ENCODE measurements at regions not wholly inside any gene's neighbourhood (a gene's known extent, or its start where the extent isn't known, plus 50 kb on each side); places are given as distances from the start of the nearest gene placed in this dataset.
A peak's percentile ranks its signal among the peaks of the same experiment; 100 is the strongest.

GRCh38 chr3:59480486-59480995, 430.7 kb upstream of the CFAP20DC start:
- H3K27ac ChIP-seq (ENCODE audit: low read depth, low read length): no peak overlapping the region
- peak; percentile 66 for DNase-seq (ENCODE audit: low read depth)
- no peak overlapping the region for H3K9ac ChIP-seq (ENCODE audit: low read length)
- no peaks in the 10 kb centered on the region for H3K36me3 Mint-ChIP-seq (ENCODE audit: low read depth, unreplicated experiment)
- H3K9me3 ChIP-seq (ENCODE audit: insufficient read depth, low read depth, low read length): no peaks in the 10 kb centered on the region
- no peaks in the 10 kb centered on the region for H3K79me2 ChIP-seq (ENCODE audit: insufficient read depth, low read length)
- no peaks in the 10 kb centered on the region for H3K36me3 ChIP-seq (ENCODE audit: insufficient read depth, low read length)
- H3K4me2 ChIP-seq (ENCODE audit: low read length): peak overlapping the region; percentile 61
- no peak overlapping the region for H3K4me3 Mint-ChIP-seq (ENCODE audit: unreplicated experiment)
- H3K4me1 Mint-ChIP-seq (ENCODE audit: low read depth, unreplicated experiment): peaks cover 31% of the 10 kb centered on the region
- H3K9me3 Mint-ChIP-seq (ENCODE audit: unreplicated experiment): peaks cover 3% of the 10 kb centered on the region
- no peaks in the 10 kb centered on the region for H3K27me3 ChIP-seq (ENCODE audit: insufficient read depth, low read length)
- H3K27me3 Mint-ChIP-seq (ENCODE audit: low read depth, unreplicated experiment): peaks cover 3% of the 10 kb centered on the region
- H2AFZ ChIP-seq (ENCODE audit: low read depth, low read length): no peak overlapping the region
- H4K20me1 ChIP-seq (ENCODE audit: insufficient read depth, low read length): no peaks in the 10 kb centered on the region
- peaks cover 20% of the 10 kb centered on the region for H3K4me1 ChIP-seq (ENCODE audit: insufficient read depth, low read length)
- peak overlapping the region; percentile 76 for H3K27ac Mint-ChIP-seq (ENCODE audit: unreplicated experiment)
- no peak for TF ChIP-seq EZH2 (IDR thresholded peaks at IDR 0.05; ENCODE audit: insufficient read depth, low read length)
- no peak for TF ChIP-seq CTCF (IDR thresholded peaks at IDR 0.05; ENCODE audit: insufficient read depth, low read depth, low read length)
- H3K4me3 ChIP-seq (ENCODE audit: insufficient read depth, low read depth, low read length): no peak overlapping the region
- peak; percentile 34 for FAIRE-seq

GRCh38 chr3:59473636-59474035, 423.8 kb upstream of the CFAP20DC start:
- Histone ChIP-seq H3K27ac (ENCODE audit: low read depth, low read length) (no peak overlapping the region), H2AFZ (ENCODE audit: low read depth, low read length) (no peak overlapping the region), H3K4me1 (ENCODE audit: insufficient read depth, low read length) (no peaks in the 10 kb centered on the region), H3K27me3 (ENCODE audit: insufficient read depth, low read length) (no peaks in the 10 kb centered on the region), H3K9ac (ENCODE audit: low read length) (no peak overlapping the region), H3K4me3 (ENCODE audit: insufficient read depth, low read depth, low read length) (no peak overlapping the region), H3K9me3 (ENCODE audit: insufficient read depth, low read depth, low read length) (peaks cover 3% of the 10 kb centered on the region), H3K79me2 (ENCODE audit: insufficient read depth, low read length) (no peaks in the 10 kb centered on the region), H3K36me3 (ENCODE audit: insufficient read depth, low read length) (no peaks in the 10 kb centered on the region), H4K20me1 (ENCODE audit: insufficient read depth, low read length) (no peaks in the 10 kb centered on the region), H3K4me2 (ENCODE audit: low read length) (no peak overlapping the region)
- TF ChIP-seq EZH2 (IDR thresholded peaks at IDR 0.05; ENCODE audit: insufficient read depth, low read length): no peak
- no peak for TF ChIP-seq CTCF (IDR thresholded peaks at IDR 0.05; ENCODE audit: insufficient read depth, low read depth, low read length)
- Mint-ChIP-seq H3K4me1 (ENCODE audit: low read depth, unreplicated experiment) (peaks cover 5% of the 10 kb centered on the region), H3K36me3 (ENCODE audit: low read depth, unreplicated experiment) (no peaks in the 10 kb centered on the region), H3K27me3 (ENCODE audit: low read depth, unreplicated experiment) (peaks cover 3% of the 10 kb centered on the region), H3K4me3 (ENCODE audit: unreplicated experiment) (no peak overlapping the region), H3K27ac (ENCODE audit: unreplicated experiment) (no peak overlapping the region), H3K9me3 (ENCODE audit: unreplicated experiment) (peaks cover 6% of the 10 kb centered on the region)
- DNase-seq (ENCODE audit: low read depth) (no peak), FAIRE-seq (no peak)

- Mint-ChIP-seq H3K9me3 (ENCODE audit: unreplicated experiment) (peaks cover 6% of the 10 kb centered on the region), H3K4me3 (ENCODE audit: unreplicated experiment) (no peak overlapping the region), H3K4me1 (ENCODE audit: low read depth, unreplicated experiment) (peaks cover 5% of the 10 kb centered on the region), H3K36me3 (ENCODE audit: low read depth, unreplicated experiment) (no peaks in the 10 kb centered on the region), H3K27ac (ENCODE audit: unreplicated experiment) (no peak overlapping the region), H3K27me3 (ENCODE audit: low read depth, unreplicated experiment) (peaks cover 3% of the 10 kb centered on the region)
- H4K20me1 ChIP-seq (ENCODE audit: insufficient read depth, low read length): no peaks in the 10 kb centered on the region
- no peak overlapping the region for H3K4me2 ChIP-seq (ENCODE audit: low read length)
- DNase-seq (ENCODE audit: low read depth): no peak
- no peaks in the 10 kb centered on the region for H3K36me3 ChIP-seq (ENCODE audit: insufficient read depth, low read length)
- H2AFZ ChIP-seq (ENCODE audit: low read depth, low read length): no peak overlapping the region
- no peak for TF ChIP-seq CTCF (IDR thresholded peaks at IDR 0.05; ENCODE audit: insufficient read depth, low read depth, low read length)
- no peak for TF ChIP-seq EZH2 (IDR thresholded peaks at IDR 0.05; ENCODE audit: insufficient read depth, low read length)
- no peak for FAIRE-seq
- H3K4me1 ChIP-seq (ENCODE audit: insufficient read depth, low read length): no peaks in the 10 kb centered on the region
- H3K9ac ChIP-seq (ENCODE audit: low read length): no peak overlapping the region
- H3K79me2 ChIP-seq (ENCODE audit: insufficient read depth, low read length): no peaks in the 10 kb centered on the region
- peaks cover 3% of the 10 kb centered on the region for H3K9me3 ChIP-seq (ENCODE audit: insufficient read depth, low read depth, low read length)
- H3K27ac ChIP-seq (ENCODE audit: low read depth, low read length): no peak overlapping the region
- H3K4me3 ChIP-seq (ENCODE audit: insufficient read depth, low read depth, low read length): no peak overlapping the region
- H3K27me3 ChIP-seq (ENCODE audit: insufficient read depth, low read length): no peaks in the 10 kb centered on the region
These were observed 422.7 kb upstream of the CFAP20DC start for GRCh38 chr3:59472541-59472940.
